HEK293T (cell line): ENCODE measurements at regions not wholly inside any gene's neighbourhood (a gene's known extent, or its start where the extent isn't known, plus 50 kb on each side); places are given as distances from the start of the nearest gene placed in this dataset.

Source experiments
- BHLHE40 ChIP-seq: fragments of 450-650 bp; IDR thresholded peaks from 2 replicates; pipeline ENCODE4 v1.6.1; 2016; ENCODE audit warnings: mild to moderate bottlenecking, moderate library complexity, borderline replicate concordance
- CTBP1 ChIP-seq: fragments of 450-650 bp; IDR thresholded peaks from 2 replicates; pipeline ENCODE4 v1.6.1; 2016; ENCODE audit warnings: borderline replicate concordance
- ELF4 ChIP-seq: fragments of 450-650 bp; IDR thresholded peaks from 2 replicates; pipeline ENCODE4 v1.6.1; 2017; ENCODE audit warnings: antibody characterized with exemption
- FOXK2 ChIP-seq: fragments of 450-650 bp; IDR thresholded peaks from 2 replicates; pipeline ENCODE4 v1.6.1; 2016; ENCODE audit warnings: mild to moderate bottlenecking
- NFRKB ChIP-seq: fragments of 450-650 bp; IDR thresholded peaks from 2 replicates; pipeline ENCODE4 v1.6.1; 2016; ENCODE audit warnings: mild to moderate bottlenecking, moderate library complexity

GRCh38 chr18:22545066-22545760 lies 127.5 kb upstream of the CTAGE1 start:
- no peak for TF ChIP-seq FOXK2
- no peak for TF ChIP-seq BHLHE40
- TF ChIP-seq NFRKB = no peak
- no peak for TF ChIP-seq CTBP1
- TF ChIP-seq ELF4 = no peak
